Erythroblast (primary cell): ENCODE measurements at regions not wholly inside any gene's neighbourhood (a gene's known extent, or its start where the extent isn't known, plus 50 kb on each side); places are given as distances from the start of the nearest gene placed in this dataset.
"Not testable (repeated sequence)": the region's sequence is repeated elsewhere in the genome, so short reads cannot be mapped to it uniquely, and the experiment has no call there.

ENCODE experiments used
- DNase-seq, 2 experiments: peaks; one replicate each; lab custom pipeline; 2025; lab: John Stamatoyannopoulos, UW
- GATA1 ChIP-seq: IDR thresholded peaks from 2 replicates; pipeline ENCODE4 v1.6.1; 2011; ENCODE audit warnings: low read depth, mild to moderate bottlenecking, control low read depth, low read length, moderate library complexity
- POLR2A ChIP-seq: IDR thresholded peaks from 2 replicates; pipeline ENCODE4 v1.6.1; 2011; ENCODE audit warnings: mild to moderate bottlenecking, low read length

DNA sequence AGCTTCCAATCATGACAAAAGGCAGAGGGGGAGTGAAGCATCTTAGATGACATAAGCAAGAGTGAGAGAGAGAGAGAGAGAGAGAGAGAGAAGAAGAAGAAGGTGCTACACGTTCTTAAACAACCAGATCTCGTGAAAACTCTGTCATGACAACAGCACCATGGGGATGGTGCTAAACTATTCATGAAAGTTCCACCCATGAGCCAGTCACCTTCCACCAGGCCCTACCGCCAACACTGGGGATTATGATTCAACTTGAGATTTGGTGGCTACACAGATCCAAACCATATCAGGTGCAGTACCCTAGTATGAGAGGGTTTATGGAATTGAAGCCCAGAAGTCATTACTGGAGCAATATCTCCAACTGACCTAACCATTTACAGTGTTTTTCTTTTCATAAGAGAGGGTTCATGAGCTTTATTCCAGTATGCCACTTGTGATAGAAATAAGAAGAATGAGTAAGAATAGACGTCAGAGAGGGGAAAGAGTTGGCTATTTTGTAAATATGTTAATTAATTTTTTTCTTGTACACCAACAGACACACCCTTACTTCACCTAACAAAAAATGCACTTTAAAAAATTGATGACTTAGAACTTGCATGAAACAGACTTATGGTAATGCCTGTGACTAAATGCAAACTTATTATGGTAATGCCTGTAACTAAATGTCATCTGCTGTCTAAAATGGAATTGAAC is 680.4 kb upstream of the ITGA1 start:
- no peak for TF ChIP-seq GATA1
- no peak for TF ChIP-seq POLR2A
- DNase-seq, result no peak

DNA sequence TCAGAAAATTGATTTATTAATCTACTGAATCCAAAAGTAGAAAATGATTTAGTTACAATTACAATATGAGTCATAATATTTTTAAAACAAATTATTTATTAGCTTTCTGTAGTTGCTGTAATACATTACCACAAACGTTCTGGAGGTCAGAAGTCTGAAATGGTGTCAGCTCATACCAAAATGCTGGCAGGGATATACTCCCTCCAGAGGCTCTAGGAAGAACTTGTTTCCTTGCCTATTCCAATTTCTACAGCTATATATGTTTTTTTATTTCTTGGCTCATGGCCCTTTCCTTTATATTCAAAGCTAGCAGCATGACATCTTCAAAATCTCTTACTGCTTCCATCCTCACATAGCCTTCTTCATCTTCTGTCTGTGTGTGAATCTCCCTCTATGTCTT is 667.9 kb upstream of the ITGA1 start:
- TF ChIP-seq GATA1, result no peak
- no peak for TF ChIP-seq POLR2A
- DNase-seq, result no peak

DNA sequence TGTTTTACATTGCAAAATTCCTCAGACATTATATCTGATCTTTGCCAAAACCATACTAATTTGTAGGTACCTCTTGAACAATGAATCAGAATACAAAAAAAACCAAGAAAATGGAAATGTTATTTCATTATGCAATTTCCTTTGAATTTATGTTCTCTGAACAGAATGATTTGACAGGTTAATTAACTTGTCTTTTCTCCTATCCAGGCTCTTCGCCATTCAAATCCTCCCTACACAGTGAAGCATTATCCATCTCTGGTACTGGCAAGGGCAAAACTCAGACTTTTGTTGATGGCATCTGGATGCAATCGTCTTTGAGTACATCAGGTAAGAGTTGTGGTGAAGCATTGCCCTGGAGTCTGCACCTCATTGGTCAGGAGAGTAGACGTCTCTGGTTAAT is 655.7 kb upstream of the ITGA1 start:
- TF ChIP-seq GATA1 (no peak), POLR2A (no peak)
- DNase-seq, result no peak

DNA sequence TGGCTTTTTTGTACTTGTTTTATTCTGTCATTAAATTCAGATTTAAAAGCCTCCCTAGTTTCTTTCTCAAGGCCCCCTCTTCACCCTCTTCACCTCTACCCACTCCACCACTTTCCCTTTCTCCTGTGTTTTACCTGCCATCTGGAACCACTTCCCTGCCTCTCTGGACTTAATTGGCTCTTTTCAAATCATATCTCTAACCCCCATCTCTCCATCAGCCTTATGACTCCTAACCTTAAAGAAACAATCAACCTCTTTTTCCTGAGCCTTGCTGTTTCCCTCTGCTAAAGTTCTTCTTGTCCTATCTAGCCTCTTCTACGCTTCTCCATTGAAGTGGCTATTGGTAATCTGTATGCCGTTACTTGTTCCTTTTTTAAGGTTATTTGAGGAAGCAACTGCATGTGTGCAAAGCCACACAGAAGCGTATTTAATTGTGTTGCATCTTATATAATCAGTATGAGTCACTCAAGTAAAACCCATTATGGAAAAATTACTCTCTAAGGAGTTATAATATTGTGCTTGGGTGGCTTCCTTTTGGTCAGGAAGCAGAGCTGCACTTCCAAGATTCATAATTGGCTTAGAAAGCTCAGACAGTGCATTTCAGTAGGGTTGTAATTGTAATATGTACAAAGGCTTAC is 653.6 kb upstream of the ITGA1 start:
- TF ChIP-seq POLR2A (no peak), GATA1 (no peak)
- no peak for DNase-seq

DNA sequence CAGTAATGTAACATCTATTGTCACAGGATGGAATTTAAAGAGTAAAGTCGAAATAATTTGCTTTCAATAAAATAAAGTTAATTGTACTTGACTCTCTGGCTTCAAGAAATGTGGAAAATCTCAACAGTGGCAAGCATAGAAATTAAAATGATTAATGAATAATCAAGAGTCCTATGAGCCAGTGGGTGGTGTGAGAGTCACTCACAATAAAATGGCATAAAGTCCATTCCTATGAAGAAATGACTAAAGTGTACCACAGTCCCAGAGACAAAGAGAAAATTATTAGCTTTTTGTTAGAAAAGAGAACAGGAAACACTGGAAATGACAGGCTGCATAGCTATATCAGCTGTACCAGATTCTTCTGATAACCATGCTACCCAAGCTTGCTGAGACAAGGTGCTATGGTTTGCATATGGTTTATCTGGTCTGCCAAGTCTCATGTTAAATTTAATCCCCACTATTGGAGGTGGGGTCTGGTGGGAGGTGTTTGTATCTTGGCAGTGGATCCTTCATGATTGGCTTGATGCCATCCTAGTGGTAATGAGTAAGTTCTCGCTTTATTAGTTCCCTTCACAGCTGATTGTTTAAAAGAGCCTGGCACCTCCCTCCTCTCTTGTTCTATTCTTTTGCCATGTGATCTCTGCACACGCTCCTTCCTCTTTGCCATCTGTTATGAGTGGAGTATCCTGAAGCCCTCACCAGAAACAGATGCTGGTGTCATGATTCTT is 647.7 kb upstream of the ITGA1 start:
- TF ChIP-seq POLR2A (no peak), GATA1 (no peak)
- no peak for DNase-seq

DNA sequence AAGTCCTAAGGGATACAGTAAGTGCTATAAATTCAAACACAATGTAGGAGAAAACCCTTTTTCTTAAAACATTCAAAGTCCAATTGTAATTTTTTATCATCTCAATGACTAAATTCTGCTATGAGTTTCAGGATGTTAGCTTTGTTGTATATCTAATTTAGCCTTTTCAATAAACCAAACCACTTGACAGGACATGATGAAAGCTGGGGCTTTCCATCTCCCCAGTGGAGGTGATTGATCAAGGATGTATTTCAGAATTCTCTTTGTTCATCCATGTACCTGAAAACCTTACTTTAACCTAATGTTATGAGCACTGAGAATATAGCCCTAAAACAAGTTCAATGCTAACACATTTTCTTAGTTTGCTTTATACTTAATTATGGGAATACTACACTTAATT is 639.0 kb upstream of the ITGA1 start:
- TF ChIP-seq POLR2A (no peak), GATA1 (no peak)

DNA sequence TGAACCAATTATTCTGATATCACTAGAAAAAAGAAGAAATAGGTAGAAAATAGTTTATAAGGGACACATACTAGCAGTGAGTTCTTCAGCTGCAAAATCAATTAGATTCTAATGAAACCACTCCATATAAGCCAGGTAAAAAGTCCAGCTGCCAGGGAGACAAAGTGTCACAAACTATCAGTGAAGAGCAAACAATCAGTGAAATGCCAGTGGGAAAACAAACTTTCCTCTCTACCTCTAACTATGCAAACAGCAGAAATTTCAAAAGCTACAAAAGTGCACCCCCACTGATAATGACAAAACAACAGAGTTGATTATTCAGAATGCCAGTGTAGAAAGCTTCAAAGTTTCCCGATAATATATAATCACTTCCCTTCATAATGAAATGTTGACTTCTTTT is 637.2 kb upstream of the ITGA1 start:
- no peak for TF ChIP-seq POLR2A
- no peak for TF ChIP-seq GATA1
- DNase-seq, result no peak

More for the DNA sequence above, 639.0 kb upstream of the ITGA1 start:
- no peak for DNase-seq

DNA sequence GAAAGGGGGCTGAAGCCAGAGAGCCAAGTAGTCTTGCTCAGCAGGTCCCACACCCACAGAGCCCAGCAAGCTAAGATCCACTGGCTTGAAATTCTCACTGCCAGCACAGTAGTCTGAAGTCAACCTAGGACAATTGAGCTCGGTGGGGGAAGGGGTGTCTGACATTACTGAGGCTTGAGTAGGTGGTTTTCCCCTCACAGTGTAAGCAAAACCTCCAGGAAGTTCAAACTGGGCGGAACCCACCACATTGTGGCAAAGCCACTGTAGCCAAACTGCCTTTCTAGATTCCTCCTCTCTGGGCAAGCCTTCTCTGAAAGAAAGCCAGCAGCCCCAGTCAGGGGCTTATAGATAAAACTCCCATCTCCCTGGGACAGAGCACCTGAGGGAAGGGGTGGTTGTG is 630.9 kb upstream of the ITGA1 start:
- not testable (repeated sequence) for DNase-seq

DNA sequence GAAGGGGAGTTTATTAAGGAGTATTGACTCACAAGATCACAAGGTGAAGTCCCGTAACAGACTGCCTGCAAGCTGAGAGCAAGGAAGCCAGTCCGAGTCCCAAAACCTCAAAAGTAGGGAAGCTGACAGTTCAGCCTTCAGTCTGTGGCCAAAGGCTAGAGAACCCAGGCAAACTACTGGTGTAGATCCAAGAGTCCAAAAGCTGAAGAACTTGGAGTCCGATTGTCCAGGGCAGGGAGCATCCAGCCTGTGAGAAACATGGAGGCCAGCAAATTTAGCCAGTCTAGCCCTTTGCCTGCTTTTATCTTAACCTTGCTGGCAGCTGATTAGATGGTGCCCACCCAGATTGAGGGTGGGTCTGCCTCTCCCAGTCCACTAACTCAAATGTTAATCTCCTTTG is 621.9 kb upstream of the ITGA1 start:
- DNase-seq, result not testable (repeated sequence)

DNA sequence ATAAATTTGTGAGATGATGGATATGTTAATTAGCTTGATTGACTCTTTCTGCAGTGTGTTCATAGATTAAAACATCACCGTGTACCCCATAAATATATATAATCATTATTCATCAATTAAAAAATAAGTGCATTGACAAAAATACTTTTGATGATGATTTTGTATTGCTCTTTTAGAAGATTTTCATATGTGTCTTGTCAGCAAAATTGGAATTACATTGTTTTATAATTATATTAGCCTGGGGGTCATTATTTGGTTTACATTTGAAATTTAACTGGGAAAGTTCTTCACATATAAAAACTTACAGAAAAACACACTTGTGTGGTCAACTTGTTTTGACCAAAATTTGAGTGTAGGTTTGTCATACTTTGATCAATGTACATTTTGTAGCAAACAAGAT is 614.6 kb upstream of the ITGA1 start:
- TF ChIP-seq POLR2A (no peak), GATA1 (no peak)
- DNase-seq, result no peak

DNA sequence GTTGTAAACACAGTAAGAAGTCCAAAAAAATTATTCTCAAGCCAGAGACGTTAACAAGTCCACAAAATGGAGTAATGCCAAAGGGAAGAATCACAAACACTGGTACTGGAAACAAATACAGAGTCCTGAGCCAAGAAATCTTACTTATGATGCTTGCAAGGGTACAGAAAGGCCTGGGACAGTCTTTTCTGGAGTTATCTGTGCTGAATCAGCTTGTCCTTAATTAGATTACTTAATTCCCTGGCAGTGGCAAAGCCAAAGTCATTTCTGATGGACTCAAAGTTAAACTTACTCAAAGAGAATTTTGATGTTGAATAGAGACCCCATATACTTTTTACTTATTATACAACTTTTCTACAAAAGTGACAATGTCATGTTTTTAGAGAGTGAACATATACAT is 610.5 kb upstream of the ITGA1 start:
- no peak for TF ChIP-seq GATA1
- TF ChIP-seq POLR2A, result no peak
- no peak for DNase-seq

DNA sequence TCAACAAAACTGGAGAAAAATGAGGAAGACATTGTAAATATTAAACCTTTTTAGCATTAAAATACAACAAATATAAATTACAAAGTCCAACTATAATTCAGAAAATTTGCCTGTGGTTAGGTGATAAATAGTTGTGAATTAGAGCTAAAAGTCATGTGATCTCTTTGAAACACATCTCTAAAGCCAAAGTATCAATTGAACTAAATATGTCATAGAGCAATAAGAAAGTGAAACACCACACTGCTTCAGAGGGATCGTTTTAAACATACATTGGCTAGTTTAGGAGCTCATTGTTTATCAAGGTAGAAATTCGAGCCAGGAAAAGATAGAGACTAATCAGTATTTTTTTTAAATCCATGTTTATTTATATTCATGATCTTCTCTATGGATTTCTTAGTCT is 606.3 kb upstream of the ITGA1 start:
- TF ChIP-seq GATA1 (no peak), POLR2A (no peak)
- DNase-seq, result no peak

DNA sequence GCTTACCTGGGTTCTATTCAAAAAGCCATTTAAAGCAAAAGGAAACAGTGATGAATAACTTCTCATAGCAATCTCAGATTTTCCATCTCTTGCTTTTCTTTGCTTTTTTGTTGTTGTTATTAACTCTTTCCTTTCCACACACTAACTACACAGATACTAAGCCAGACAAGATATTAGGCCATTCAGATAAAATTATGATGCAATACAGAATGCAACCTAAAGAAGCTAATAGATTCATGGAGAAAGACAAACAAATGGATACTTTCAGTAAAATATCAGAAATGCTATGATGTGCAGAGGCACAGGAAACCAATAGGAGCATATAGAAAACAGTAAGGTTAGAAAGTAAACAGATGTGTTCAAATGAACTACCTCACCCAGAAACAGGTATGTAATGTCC is 597.0 kb upstream of the ITGA1 start:
- no peak for DNase-seq
- TF ChIP-seq GATA1, result no peak
- TF ChIP-seq POLR2A, result no peak

DNA sequence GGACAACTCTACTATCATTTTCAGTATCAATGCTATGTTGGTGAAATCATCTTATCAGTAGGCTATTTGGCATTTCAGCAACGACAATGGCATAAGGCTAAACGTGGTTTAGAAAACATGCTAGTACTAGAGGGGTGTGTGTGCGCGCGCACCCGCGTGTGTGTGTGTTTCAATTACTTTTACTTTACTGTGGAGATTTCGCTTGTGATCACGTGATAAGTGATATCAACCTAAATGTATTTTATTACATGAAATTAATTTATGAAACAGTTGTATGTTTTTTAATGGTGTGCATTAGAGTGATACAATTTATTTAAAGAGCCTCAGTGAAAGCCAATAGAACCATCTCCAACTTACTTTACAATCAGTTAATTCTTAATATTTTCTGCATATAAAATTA is 587.9 kb upstream of the ITGA1 start:
- DNase-seq, result no peak
- TF ChIP-seq GATA1 (no peak), POLR2A (no peak)

DNA sequence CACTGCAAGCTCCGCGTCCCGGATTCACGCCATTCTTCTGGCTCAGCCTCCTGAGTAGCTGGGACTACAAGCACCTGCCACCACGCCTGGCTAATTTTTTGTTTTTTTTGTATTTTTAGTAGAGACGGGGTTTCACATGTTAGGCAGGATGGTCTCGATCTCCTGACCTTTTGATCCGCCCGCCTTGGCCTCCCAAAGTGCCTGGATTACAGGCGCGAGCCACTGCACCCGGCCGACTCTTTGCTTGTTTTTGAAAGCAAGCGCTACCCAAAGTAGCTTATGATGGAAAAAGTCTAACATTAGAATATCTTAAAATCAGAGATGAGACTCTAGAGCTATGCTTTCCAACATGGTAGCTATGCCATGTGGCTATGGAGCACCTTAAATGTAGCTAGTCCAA is 585.5 kb upstream of the ITGA1 start:
- TF ChIP-seq GATA1 (no peak), POLR2A (no peak)
- no peak for DNase-seq
